GM19193 (cell line): ENCODE measurements at regions not wholly inside any gene's neighbourhood (a gene's known extent, or its start where the extent isn't known, plus 50 kb on each side); places are given as distances from the start of the nearest gene placed in this dataset.

Source experiments
- POLR2A ChIP-seq: IDR thresholded peaks from 4 replicates; pipeline ENCODE4 v1.6.1; 2011; ENCODE audit not compliant: insufficient read depth, insufficient read length; ENCODE audit errors: extremely low read depth

DNA sequence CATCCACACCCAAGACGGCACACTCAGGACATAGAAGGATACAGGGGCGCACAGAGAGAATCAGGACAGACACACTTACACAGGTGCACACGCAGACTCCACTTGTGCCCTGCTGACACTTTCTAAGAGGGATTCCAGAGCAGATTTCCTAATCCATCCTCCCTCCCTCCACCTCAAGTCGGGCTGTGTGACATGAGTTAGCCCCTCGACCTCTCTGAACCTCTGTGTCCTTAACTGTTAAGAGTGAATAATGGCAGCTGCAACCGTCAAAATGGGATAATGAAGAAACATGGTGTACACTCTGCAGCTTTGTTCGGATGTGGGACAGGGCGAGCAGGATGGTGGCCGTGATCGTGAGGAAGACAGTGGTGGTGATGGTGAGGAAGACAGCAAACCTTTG is 100.1 kb downstream of the CPN2 start:
- no peak for TF ChIP-seq POLR2A

DNA sequence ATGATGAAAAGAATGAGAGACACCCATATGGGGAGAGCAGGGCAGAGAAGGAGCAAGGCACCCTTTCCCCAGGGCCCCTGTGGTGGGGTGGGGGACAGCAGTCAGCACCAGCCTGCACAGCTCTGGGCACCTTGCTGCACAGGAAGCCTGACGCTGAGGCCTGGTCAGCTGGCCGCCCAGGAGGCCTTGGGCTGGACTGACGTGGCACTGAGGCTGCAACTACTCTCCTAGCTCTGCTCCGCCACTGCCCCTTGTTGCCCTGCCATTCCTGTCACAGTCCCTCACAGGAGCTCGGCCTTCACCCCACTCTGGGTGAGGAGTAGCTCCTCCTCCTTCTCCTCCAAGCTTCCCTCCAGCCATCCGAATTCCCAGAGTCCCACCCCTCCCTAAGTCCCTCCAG is 99.7 kb downstream of the CPN2 start:
- TF ChIP-seq POLR2A, result no peak

DNA sequence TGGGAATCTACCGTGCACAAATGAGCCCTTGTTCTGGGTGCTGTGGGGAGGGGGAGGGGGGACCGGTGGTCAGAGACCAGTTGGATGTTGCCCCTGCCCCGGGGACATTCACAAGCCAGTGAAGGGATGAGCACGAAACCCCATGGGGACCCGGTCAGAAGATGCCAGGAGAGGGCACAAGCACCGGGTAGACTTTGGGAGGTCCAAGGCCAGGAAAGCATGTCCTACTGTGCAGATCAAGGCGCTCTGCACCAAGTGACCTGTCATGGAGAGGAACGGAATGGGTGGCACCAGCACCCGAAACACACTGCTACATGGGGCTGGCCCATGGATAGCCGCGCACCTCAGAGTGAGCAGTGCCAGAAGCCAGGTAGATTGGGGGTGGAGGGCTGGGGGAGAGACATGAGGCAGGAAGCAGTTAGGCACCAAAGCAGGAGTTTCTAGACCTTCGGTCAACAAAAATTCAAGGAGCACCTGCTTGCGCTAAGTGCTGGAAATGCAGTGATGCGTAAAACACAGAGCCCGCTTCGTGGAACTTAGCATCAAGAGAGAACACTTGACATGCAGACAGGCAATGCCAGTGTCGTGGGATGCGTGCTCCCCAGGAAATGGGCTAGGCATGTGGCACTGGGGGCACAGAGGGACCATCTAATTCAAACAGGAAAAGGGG is 99.1 kb downstream of the CPN2 start:
- no peak for TF ChIP-seq POLR2A

DNA sequence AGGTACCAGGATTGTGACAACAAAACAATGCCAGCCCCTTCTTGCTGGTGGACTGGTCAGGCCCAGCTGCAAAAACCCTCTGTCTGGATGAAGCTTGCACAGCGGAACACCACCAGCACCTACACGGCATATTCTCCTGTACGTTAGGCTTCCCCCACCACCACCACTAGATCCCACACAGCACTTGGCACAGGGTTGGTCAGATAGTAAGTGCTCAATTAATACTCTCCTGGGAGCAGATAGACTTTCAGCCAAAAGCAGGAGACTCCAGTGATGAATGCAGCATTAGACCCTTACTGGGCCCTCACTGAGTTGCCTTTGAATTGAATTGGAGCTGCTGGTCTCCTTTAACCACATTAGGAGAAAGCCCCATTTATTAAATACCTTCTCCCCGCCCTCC is 97.9 kb downstream of the CPN2 start:
- no peak for TF ChIP-seq POLR2A

DNA sequence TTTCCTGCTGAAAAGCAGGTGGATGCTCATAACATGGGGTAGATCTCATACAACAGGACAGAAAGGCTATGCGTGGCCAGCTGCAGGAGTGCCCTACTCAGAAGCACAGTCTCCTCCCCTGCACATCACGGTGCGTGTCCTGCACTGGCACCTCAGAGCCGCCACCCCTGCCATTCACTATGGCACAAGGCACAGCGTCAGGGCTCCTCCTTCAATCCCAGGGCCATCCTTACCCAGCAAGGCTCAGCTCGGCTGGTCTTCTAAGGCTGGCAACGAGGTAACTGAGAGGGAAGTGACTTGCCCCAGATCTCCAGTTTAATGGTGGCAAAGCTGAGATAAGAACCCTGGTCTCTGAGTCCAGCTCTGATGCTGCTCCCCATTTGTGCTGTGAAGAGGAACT is 97.1 kb downstream of the CPN2 start:
- no peak for TF ChIP-seq POLR2A

DNA sequence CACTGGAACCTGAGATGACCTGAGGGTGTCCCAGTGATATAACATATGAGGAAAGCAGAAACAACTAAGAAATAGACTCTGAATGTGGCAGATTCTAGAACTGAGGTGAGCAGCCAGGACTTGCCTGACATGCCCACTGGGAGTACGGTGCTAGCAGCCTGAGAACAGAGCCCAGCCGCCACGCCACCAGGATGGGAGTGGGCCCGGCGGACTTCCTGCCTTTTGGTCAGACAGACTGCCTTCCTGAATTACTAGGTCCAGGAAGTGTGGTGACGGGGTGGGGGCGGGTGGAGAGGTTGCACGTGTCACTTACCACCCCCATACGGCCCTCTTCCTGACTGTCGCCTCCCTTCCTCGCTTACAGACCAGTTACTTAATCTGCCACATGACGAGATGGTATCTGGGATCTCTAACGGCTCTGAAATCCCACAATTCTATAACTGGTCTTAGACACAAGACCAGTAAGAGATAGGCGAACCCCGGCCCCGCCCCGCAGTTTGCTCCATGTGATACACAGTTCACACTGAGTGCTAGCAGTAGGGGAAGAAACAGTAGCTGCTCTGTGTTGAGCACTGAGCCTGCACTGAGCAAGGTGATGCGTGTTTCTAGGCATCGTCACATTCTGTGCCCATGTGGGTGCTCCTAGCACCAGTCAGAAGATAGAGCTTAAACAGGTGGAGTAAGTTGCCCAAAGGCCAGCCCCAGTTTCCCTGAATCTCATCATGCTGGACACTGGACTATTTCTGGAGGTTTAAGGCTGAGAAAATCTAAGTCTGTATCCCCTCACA is 95.7 kb downstream of the CPN2 start:
- TF ChIP-seq POLR2A, result no peak

DNA sequence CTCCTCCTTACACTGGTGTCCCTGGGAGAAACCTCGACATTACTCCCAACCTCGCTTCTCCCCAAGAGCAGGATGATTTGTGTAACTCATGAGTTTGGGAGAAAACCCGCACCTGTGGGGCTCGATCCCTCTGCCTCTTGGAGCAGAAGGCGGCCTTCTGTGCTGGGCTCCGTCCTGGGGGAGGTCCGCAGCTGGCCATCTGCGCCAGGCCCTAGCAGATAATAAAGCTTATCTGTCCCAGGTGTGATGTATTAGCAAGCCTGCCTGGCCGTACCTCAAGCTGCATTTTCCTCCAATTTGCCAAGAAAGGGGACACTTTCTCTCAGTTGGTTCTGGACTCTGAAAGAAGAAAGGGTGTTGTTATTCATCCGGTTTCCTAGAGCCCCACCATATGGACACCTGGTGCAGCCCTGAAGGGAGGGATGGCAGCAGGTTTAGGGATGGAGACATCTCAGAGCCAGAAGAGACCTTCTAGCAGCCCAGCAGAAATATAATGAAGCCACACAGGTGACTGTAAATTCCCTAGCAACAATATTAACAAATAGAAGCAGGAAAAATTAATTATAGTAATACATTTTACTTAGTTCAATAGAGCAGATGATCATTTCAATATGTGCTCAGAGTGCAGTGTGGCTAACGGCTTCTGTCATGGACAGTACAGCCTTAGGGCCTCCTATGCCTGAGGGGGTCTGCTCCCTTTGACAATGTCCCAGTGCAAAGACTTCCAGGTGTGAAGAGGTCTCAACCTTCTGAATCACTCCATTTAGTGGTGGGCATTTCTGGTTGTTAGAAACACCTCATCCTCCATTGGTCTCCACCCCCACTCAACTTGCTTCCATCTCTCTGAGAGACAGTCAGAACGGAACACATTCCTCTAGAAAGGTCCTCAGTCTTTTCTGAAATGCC is 94.8 kb downstream of the CPN2 start:
- TF ChIP-seq POLR2A, result no peak

DNA sequence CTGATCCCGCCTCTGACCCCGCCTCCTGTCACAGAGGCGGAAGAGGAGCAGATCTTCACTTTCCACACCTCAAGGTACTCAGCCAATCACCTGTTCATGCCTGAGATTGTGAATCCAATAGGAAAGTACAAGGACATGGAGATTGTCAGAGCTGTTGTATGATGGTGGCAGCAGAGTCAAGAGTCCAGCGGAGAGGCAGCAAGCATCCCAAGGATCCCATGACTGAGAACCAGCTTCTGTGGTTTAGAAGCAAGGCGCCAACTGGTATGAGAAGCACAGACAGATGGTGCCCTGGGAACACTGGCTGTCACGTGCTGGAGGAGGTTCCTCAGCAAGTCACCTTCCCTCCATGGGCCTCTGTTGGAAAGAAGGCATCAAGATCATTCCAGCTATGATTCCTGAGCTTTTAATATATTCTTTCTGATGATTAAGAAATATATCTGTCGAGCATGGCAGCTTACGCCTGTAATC is 93.9 kb downstream of the CPN2 start:
- TF ChIP-seq POLR2A, result no peak

DNA sequence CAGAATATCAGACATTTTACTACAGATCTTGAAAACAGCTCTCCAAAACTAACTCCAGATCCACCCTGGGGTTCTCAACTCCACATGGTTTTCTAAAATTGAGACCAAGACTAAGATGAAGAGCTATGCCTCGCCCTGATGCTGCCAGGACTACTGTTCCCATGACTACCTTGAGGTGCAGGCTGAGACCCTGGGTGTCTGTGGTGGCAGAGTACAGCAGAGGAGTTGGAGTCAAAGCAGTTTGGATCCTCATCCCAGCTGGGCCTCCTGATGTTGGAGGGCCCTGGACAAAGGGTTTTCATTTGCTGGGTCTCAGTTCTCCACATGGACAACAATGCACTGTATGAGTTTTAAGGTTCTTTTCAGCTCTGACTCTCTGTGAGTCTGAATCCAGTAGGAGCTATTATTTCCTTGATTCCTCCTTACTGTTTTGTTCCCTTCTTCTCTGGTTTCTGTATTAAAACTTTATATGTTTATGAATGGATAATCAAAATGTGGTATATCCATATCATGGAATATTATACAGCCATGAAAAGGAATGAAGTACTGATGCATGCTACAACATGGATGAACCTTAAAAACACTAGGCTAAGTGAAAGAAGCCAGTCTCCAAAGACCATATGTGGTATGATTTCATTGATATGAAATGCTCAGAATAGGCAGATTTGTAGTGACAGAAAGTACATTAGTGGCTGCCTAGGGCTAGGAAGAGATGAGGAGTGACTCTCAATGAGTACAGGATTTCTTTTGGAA is 93.0 kb downstream of the CPN2 start:
- TF ChIP-seq POLR2A, result no peak

DNA sequence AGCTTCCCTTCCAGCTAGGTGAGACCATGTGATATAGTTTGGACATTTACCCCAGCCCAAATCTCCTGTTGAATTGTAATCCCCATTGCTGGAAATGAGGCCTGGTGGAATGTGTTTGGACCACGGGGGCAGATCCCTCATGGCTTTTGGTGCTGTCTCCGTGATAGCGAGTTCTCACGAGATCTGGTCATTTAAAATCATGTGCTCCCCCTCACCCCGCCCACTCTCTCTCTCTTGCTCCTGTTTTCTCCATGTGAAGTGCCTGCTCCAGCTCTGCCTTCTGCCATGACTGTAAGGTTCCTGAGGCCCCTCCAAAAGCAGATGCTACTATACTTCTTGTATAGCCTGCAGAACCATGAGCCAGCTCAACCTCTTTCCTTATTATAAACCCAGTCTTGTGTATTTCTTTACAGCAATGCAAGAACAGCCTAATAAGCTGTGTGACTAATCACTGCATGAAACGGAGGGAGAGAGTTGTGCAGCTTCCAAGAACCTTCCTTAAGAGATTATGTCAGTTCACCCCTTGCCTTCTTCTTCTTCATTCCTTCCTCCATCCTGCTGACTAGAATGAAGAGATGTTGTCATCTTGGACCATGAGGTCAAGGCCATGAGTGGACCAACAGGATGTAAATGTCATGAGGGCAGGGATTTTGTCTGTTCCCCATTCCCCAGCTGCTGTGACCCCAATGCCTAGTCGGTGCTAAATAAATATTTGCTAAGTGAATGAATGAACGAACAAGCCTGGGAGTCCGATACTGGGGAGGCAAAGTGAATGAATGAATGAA is 91.0 kb downstream of the CPN2 start:
- TF ChIP-seq POLR2A, result no peak

DNA sequence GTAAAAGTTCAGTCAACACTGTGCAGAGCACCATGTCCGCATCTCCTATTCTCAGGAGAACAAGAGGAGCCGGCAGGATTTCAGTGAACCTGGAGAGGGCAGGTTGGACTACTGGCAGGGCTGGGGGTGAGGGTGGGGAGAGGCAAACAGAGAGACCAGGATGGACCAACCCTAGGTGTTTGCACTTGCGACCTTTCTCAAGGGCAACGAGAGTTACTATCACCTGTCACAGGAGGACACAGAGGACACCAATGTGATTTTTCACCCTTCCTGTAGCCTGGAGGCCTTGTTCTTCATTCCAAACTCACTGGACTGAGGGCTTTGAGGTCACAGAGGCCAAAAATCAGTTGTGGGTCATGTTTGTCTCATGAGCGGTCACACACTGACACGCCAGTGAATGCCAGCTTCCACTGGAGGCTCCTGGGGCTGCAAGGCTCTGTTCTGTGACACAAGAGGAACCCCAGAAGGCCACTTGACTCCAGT is 89.5 kb downstream of the CPN2 start:
- no peak for TF ChIP-seq POLR2A

DNA sequence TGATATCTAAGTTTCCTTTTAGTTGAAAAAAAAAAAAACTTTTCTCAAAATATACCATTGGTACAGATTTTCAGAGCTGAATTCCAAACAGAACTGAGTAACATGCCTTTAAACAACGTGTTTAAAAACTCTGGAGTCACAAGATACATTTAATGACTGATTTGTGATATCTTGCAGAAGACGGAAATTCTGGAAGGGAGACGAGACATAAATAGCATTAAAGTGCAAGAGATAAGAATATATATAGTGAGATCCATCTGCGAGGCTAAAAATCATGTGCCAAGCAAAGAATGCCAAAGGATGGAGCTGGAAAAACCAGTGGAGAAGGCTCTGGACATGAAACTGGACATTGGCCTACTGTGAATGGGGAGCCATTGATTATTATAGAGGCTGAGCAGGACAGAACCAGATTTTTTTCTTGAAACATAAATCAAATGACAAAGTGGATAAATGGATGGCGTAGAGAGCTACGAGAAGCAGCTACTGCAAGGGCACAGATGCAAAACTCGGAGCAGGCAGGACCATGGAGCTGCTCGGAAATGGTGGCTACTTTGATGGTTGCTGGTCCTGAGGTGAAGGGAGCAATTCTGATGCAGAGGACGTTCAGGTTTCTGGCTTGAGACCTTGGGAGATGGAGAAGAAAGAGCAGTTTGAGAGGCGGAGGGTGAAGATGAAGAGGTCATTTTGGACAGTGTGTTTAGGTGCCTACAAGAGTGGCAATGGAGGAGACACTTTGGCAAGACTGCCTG is 88.8 kb downstream of the CPN2 start:
- no peak for TF ChIP-seq POLR2A

DNA sequence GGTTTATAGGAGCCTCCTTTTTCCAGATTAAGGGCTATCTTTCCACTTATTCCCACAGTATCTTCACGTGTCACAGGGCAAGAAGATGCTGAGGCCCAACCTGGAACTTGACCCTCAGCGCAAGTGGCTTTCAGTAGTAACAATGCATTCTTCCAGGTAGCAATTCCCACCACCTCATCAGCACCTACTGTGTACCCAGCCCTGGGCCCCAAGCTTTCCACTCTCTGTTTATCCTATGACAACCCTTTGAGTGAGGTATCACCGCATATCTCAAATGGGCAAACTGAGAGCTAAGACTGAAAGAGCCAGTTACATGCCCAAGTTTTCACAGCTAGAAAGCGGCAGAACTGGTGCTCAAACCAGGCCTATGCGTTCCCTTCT is 88.2 kb downstream of the CPN2 start:
- TF ChIP-seq POLR2A, result no peak
